K562 (cell line): ENCODE measurements at regions not wholly inside any gene's neighbourhood (a gene's known extent, or its start where the extent isn't known, plus 50 kb on each side); places are given as distances from the start of the nearest gene placed in this dataset.

ENCODE experiments used
- CBFA2T3 ChIP-seq: fragments of 450-650 bp; IDR thresholded peaks from 2 replicates; pipeline ENCODE4 v1.6.1; 2017
- CBX8 ChIP-seq: fragments of 200-600 bp; sonication (generic); IDR thresholded peaks from 2 replicates; pipeline ENCODE4 v1.6.1; 2012; ENCODE audit warnings: borderline replicate concordance, mixed run types, low read depth, mild to moderate bottlenecking, moderate library complexity, mixed read lengths, low read length, control low read depth, inconsistent platforms; ENCODE audit not compliant: poor library complexity, severe bottlenecking; ENCODE audit errors: extremely low read depth
- CTCF ChIP-seq, 3 experiments: IDR thresholded peaks in 2 of 3; conservative IDR thresholded peaks in 1 of 3; 2 replicates each; pipeline ENCODE4 v1.5.1; 2011 to 2012; ENCODE audit warnings: low read length in 3 of 3, mild to moderate bottlenecking in 3 of 3, control low read depth in 2 of 3, improper control_type of control experiment in 1 of 3, inconsistent platforms in 1 of 3, low read depth in 1 of 3, mixed read lengths in 1 of 3, moderate library complexity in 1 of 3; ENCODE audit not compliant: insufficient read depth in 2 of 3
- ELK1 ChIP-seq: sonication (generic); formaldehyde crosslinking; IDR thresholded peaks from 2 replicates; pipeline ENCODE4 v1.8.1; 2022; ENCODE audit warnings: missing genetic modification reagents
- EP300 ChIP-seq: IDR thresholded peaks from 2 replicates; pipeline ENCODE4 v1.6.1; 2012; ENCODE audit warnings: low read length, improper control_type of control experiment
- GABPA ChIP-seq: fragments of 200-800 bp; sonication (Bioruptor generic); conservative IDR thresholded peaks from 2 replicates; pipeline ENCODE4 v1.6.1; 2016; ENCODE audit warnings: low read depth, missing genetic modification characterization, missing compliant biosample characterization
- HLTF ChIP-seq: fragments of 450-650 bp; IDR thresholded peaks from 2 replicates; pipeline ENCODE4 v1.6.1; 2016
- MYBL2 ChIP-seq, 2 experiments: fragments of 450-650 bp in 1 of 2; sonication (generic) in 1 of 2; formaldehyde crosslinking in 1 of 2; IDR thresholded peaks; 2 replicates each; pipeline versions ENCODE4 v1.6.1 to v1.8.1; 2017 to 2022; ENCODE audit warnings: borderline replicate concordance in 1 of 2, inconsistent platforms in 1 of 2, low read depth in 1 of 2, mild to moderate bottlenecking in 1 of 2, missing genetic modification reagents in 1 of 2, moderate library complexity in 1 of 2
- RNF2 ChIP-seq: sonication (generic); IDR thresholded peaks from 2 replicates; pipeline ENCODE4 v1.6.1; 2016
- SP1 ChIP-seq: sonication (generic); formaldehyde crosslinking; IDR thresholded peaks from 2 replicates; pipeline ENCODE4 v1.8.1; 2022; ENCODE audit warnings: mild to moderate bottlenecking, missing genetic modification reagents
- TCFL5 ChIP-seq: fragments of 250-450 bp; sonication (Bioruptor Pico); conservative IDR thresholded peaks from 2 replicates; pipeline ENCODE4 v1.6.1; 2021; ENCODE audit warnings: mild to moderate bottlenecking, moderate library complexity, matching md5 sums
- ZBTB40 ChIP-seq, 2 experiments: fragments of 450-650 bp in 1 of 2; sonication (generic) in 1 of 2; formaldehyde crosslinking in 1 of 2; IDR thresholded peaks; 2 replicates each; pipeline versions ENCODE4 v1.7.1 to v1.9.0; 2016 to 2022; ENCODE audit warnings: inconsistent platforms in 1 of 2, mild to moderate bottlenecking in 1 of 2, missing genetic modification reagents in 1 of 2
- ZNF696 ChIP-seq: fragments of 250-450 bp; sonication (Bioruptor Pico); conservative IDR thresholded peaks from 2 replicates; pipeline ENCODE4 v1.4.0; 2020; ENCODE audit warnings: mild to moderate bottlenecking, moderate library complexity
- TF ChIP-seq, protein P1 (sequence below): fragments of 450-650 bp; conservative IDR thresholded peaks from 2 replicates; pipeline ENCODE4 v1.6.1; 2016; ENCODE audit warnings: missing genetic modification characterization, low read depth, mild to moderate bottlenecking, missing compliant biosample characterization, moderate library complexity

- TF ChIP-seq CBX8: no peak
- TF ChIP-seq CTCF (IDR thresholded peaks at IDR 0.05 in 2 of 3, conservative IDR thresholded peaks at IDR 0.05 in 1 of 3; ENCODE audit: insufficient read depth in 2 of 3, low read depth in 1 of 3, low read length in 3 of 3): no peak
- no peak for TF ChIP-seq RNF2
- TF ChIP-seq HLTF: no peak
- TF ChIP-seq SP1 (CRISPR knock-in tag): no peak
- no peak for TF ChIP-seq GABPA (tag)
- TF ChIP-seq CBFA2T3: no peak
- no peak for TF ChIP-seq MYBL2 (IDR thresholded peaks at IDR 0.05; ENCODE audit: low read depth)
- no peak for TF ChIP-seq MYBL2 (CRISPR knock-in tag; IDR thresholded peaks at IDR 0.05; ENCODE audit: borderline replicate concordance)
- no peak for TF ChIP-seq ELK1 (CRISPR knock-in tag)
- TF ChIP-seq ZNF696 (CRISPR knock-in tag): no peak
- TF ChIP-seq TCFL5: no peak
- TF ChIP-seq, protein P1, sequence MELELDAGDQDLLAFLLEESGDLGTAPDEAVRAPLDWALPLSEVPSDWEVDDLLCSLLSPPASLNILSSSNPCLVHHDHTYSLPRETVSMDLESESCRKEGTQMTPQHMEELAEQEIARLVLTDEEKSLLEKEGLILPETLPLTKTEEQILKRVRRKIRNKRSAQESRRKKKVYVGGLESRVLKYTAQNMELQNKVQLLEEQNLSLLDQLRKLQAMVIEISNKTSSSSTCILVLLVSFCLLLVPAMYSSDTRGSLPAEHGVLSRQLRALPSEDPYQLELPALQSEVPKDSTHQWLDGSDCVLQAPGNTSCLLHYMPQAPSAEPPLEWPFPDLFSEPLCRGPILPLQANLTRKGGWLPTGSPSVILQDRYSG: no peak
- no peak for TF ChIP-seq ZBTB40 (IDR thresholded peaks at IDR 0.05)
- no peak for TF ChIP-seq ZBTB40 (CRISPR knock-in tag; IDR thresholded peaks at IDR 0.05)
- no peak for TF ChIP-seq EP300
These were observed 211.6 kb upstream of the IGF1 start for GRCh38 chr12:102691773-102692555.
